Loucy (cell line): ENCODE measurements at regions not wholly inside any gene's neighbourhood (a gene's known extent, or its start where the extent isn't known, plus 50 kb on each side); places are given as distances from the start of the nearest gene placed in this dataset.

ENCODE experiments used
- H2AFZ ChIP-seq: fragments of 200-600 bp; sonication (generic); 2 replicates; pipeline ENCODE4 v1.6.0; 2016; ENCODE audit warnings: antibody characterized with exemption, mild to moderate bottlenecking, low read length, moderate library complexity
- H3F3A ChIP-seq: fragments of 200-600 bp; 2 replicates; pipeline ENCODE4 v1.6.0; 2016; ENCODE audit warnings: antibody characterized with exemption, low read depth, mild to moderate bottlenecking
- H3K27me3 ChIP-seq: fragments of 200-600 bp; sonication (generic); 2 replicates; pipeline ENCODE4 v1.6.1; 2014; ENCODE audit warnings: low read length, mild to moderate bottlenecking; ENCODE audit not compliant: insufficient read depth, poor library complexity, severe bottlenecking
- H3K36me3 ChIP-seq: fragments of 200-600 bp; sonication (generic); 2 replicates; pipeline ENCODE4 v1.6.1; 2016; ENCODE audit warnings: low read length; ENCODE audit not compliant: insufficient read depth
- H3K4me1 ChIP-seq: fragments of 200-600 bp; sonication (generic); 2 replicates; pipeline ENCODE4 v1.5.1; 2014; ENCODE audit warnings: low read length, mild to moderate bottlenecking; ENCODE audit not compliant: insufficient read depth, poor library complexity, severe bottlenecking
- H3K4me2 ChIP-seq: fragments of 200-600 bp; sonication (generic); 2 replicates; pipeline ENCODE4 v1.6.0; 2014; ENCODE audit warnings: antibody characterized with exemption, low read length, low read depth, mild to moderate bottlenecking; ENCODE audit not compliant: poor library complexity, severe bottlenecking
- H3K4me3 ChIP-seq: fragments of 200-600 bp; sonication (generic); 2 replicates; pipeline ENCODE4 v1.5.1; 2014; ENCODE audit warnings: low read length, mild to moderate bottlenecking, mixed read lengths; ENCODE audit not compliant: poor library complexity, severe bottlenecking
- H3K79me2 ChIP-seq: fragments of 200-600 bp; sonication (generic); 2 replicates; pipeline ENCODE4 v1.6.1; 2014; ENCODE audit warnings: low read length; ENCODE audit not compliant: insufficient read depth
- H3K9ac ChIP-seq: fragments of 200-600 bp; sonication (generic); 2 replicates; pipeline ENCODE4 v1.6.0; 2014; ENCODE audit warnings: mild to moderate bottlenecking, low read depth, low read length, moderate library complexity; ENCODE audit not compliant: poor library complexity, severe bottlenecking
- H3K9me2 ChIP-seq: fragments of 200-600 bp; sonication (generic); replicated peaks from 2 replicates; pipeline ENCODE4 v1.6.1; 2016; ENCODE audit warnings: low read depth, low read length, mixed read lengths
- H3K9me3 ChIP-seq: fragments of 200-600 bp; sonication (generic); 2 replicates; pipeline ENCODE4 v1.6.1; 2014; ENCODE audit warnings: mild to moderate bottlenecking, antibody characterized with exemption, low read length, low read depth; ENCODE audit not compliant: insufficient read depth
- H4K20me1 ChIP-seq: fragments of 200-600 bp; sonication (generic); 2 replicates; pipeline ENCODE4 v1.6.0; 2014; ENCODE audit warnings: antibody characterized with exemption, low read length, mild to moderate bottlenecking; ENCODE audit not compliant: insufficient read depth, poor library complexity, severe bottlenecking
- CTCF ChIP-seq: fragments of 200-600 bp; sonication (generic); conservative IDR thresholded peaks from 2 replicates; pipeline ENCODE4 v1.5.1; 2014; ENCODE audit warnings: mild to moderate bottlenecking, antibody characterized with exemption, low read length
- EZH2phosphoT487 ChIP-seq: fragments of 200-600 bp; IDR thresholded peaks from 2 replicates; pipeline ENCODE4 v1.6.1; 2018; ENCODE audit warnings: antibody characterized with exemption, mild to moderate bottlenecking, moderate library complexity, borderline replicate concordance

- Histone ChIP-seq H3K4me1 (no peaks in the 10 kb centered on the region), H3K9ac (no peak overlapping the region), H3K36me3 (no peaks in the 10 kb centered on the region), H3F3A (no peaks in the 10 kb centered on the region), H3K9me3 (no peaks in the 10 kb centered on the region), H3K4me2 (no peak overlapping the region), H3K27me3 (no peaks in the 10 kb centered on the region), H3K9me2 (no peaks in the 10 kb centered on the region), H2AFZ (no peak overlapping the region), H4K20me1 (no peaks in the 10 kb centered on the region), H3K4me3 (no peak overlapping the region), H3K79me2 (no peaks in the 10 kb centered on the region)
- no peak for TF ChIP-seq CTCF
- TF ChIP-seq EZH2phosphoT487 = no peak
Observed at GRCh38 chr6:92117800-92118199, 1301.6 kb downstream of the EPHA7 start.

DNA sequence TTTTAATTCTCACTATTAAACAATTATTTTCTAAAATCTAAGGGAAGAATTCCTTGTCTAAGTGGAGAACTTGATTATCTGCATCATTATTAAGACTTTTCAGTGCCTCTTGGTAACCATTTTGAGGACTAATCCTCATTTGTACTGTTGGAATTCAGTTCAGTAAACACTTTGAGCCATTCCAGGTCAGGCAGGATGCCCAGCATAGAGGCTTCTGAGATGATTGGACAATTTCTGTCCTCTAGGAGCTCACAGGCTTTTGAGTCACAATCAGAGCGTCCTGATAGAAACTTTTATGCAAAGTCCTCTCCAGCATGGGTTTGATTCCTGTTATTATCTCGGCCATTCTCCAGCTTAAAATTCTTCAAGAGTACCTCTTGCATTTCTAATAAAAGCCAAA lies 1304.6 kb downstream of the EPHA7 start:
- H3K4me2 ChIP-seq = no peak overlapping the region
- TF ChIP-seq EZH2phosphoT487 (no peak), CTCF (no peak)
- no peaks in the 10 kb centered on the region for H3K9me2 ChIP-seq

DNA sequence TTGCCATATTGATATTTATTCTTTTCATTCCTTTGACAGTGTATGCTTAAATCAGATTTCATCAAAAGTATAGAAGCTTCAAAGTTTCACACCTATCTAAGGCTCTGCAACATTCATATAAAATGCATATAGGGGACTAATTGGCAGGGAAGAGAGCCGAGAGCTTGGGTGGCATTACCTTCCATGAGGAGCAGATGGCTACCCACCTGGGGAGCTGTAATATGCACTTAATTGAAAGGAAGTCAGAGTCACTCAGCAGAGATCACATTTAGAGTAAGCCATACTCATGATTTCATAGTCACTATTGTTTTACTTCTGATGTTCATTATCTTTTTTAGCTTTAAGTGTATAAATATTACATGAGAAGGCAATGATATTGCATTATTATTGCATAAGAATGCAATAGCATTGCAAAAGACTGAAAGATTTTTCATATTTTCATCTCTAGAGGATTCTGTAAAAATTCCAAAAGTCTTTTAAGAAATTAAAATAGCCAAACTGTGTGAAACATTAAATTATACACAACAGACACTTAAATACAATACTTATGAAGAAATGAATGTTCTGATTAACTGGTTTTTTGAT lies 1305.2 kb downstream of the EPHA7 start:
- Histone ChIP-seq H3K9ac (no peak overlapping the region), H3F3A (no peaks in the 10 kb centered on the region), H3K9me3 (no peaks in the 10 kb centered on the region), H3K9me2 (no peaks in the 10 kb centered on the region), H3K27me3 (no peaks in the 10 kb centered on the region), H3K4me1 (no peaks in the 10 kb centered on the region), H3K4me2 (no peak overlapping the region), H3K36me3 (no peaks in the 10 kb centered on the region), H2AFZ (no peak overlapping the region), H3K4me3 (no peak overlapping the region), H4K20me1 (no peaks in the 10 kb centered on the region), H3K79me2 (no peaks in the 10 kb centered on the region)
- TF ChIP-seq CTCF (no peak), EZH2phosphoT487 (no peak)

More for the DNA sequence above, 1304.6 kb downstream of the EPHA7 start:
- Histone ChIP-seq H3K27me3 (no peaks in the 10 kb centered on the region), H2AFZ (no peak overlapping the region), H3K4me1 (no peaks in the 10 kb centered on the region), H3K9me3 (no peaks in the 10 kb centered on the region), H4K20me1 (no peaks in the 10 kb centered on the region), H3K79me2 (no peaks in the 10 kb centered on the region), H3K36me3 (no peaks in the 10 kb centered on the region), H3K9ac (no peak overlapping the region), H3K4me3 (no peak overlapping the region), H3F3A (no peaks in the 10 kb centered on the region)
